Fibroblast of lung (primary cell): ENCODE measurements at regions not wholly inside any gene's neighbourhood (a gene's known extent, or its start where the extent isn't known, plus 50 kb on each side); places are given as distances from the start of the nearest gene placed in this dataset.

ENCODE experiments used
- DNase-seq, 2 donors: peaks; one replicate each; pipeline versions ENCODE4 v3.0.0 to v3.0.0-alpha.2; 2010; ENCODE audit warnings: low read depth in 2 of 2
- H2AFZ ChIP-seq: 2 replicates; pipeline ENCODE4 v1.5.1; 2012; ENCODE audit warnings: low read length, control low read depth, inconsistent platforms
- H3K27ac ChIP-seq: 2 replicates; pipeline ENCODE4 v1.5.1; 2011; ENCODE audit warnings: low read length, control low read depth; ENCODE audit not compliant: insufficient read depth
- H3K27me3 ChIP-seq: 2 replicates; pipeline ENCODE4 v1.5.1; 2011; ENCODE audit warnings: mild to moderate bottlenecking, low read length; ENCODE audit not compliant: control insufficient read depth, insufficient read depth
- H3K36me3 ChIP-seq: 2 replicates; pipeline ENCODE4 v1.5.1; 2011; ENCODE audit warnings: low read length; ENCODE audit not compliant: control insufficient read depth, insufficient read depth
- H3K4me1 ChIP-seq: 2 replicates; pipeline ENCODE4 v1.5.1; 2011; ENCODE audit warnings: low read length; ENCODE audit not compliant: control insufficient read depth, insufficient read depth; ENCODE audit errors: extremely low read depth
- H3K4me2 ChIP-seq: 2 replicates; pipeline ENCODE4 v1.5.1; 2011; ENCODE audit warnings: low read length, control low read depth; ENCODE audit not compliant: insufficient read depth; ENCODE audit errors: extremely low read depth
- H3K4me3 ChIP-seq, 4 experiments: fragments of 200-600 bp in 1 of 4; sonication (generic) in 1 of 4; replicated peaks in 1 of 4; 2 replicates each; pipeline ENCODE4 v1.5.1; 2011 to 2016; ENCODE audit warnings: low read length in 4 of 4, low read depth in 3 of 4, mild to moderate bottlenecking in 3 of 4, control low read depth in 2 of 4, inconsistent platforms in 1 of 4, mixed read lengths in 1 of 4; ENCODE audit not compliant: insufficient read depth in 1 of 4; ENCODE audit errors: control extremely low read depth in 1 of 4
- H3K79me2 ChIP-seq: 2 replicates; pipeline ENCODE4 v1.5.1; 2012; ENCODE audit warnings: mild to moderate bottlenecking, low read length, inconsistent platforms; ENCODE audit not compliant: control insufficient read depth, insufficient read depth
- H3K9ac ChIP-seq: 2 replicates; pipeline ENCODE4 v1.5.1; 2011; ENCODE audit warnings: mild to moderate bottlenecking, low read length, control low read depth; ENCODE audit not compliant: insufficient read depth
- H3K9me3 ChIP-seq: 2 replicates; pipeline ENCODE4 v1.5.1; 2012; ENCODE audit warnings: low read depth, low read length; ENCODE audit not compliant: control insufficient read depth, insufficient read depth
- H4K20me1 ChIP-seq: 2 replicates; pipeline ENCODE4 v1.5.1; 2011; ENCODE audit warnings: low read length; ENCODE audit not compliant: control insufficient read depth, insufficient read depth; ENCODE audit errors: extremely low read depth
- CTCF ChIP-seq, 2 donors: IDR thresholded peaks in 1 of 2; conservative IDR thresholded peaks in 1 of 2; 1 replicate in 1 of 2; 2 replicates in 1 of 2; pipeline ENCODE4 v1.5.1; 2011 to 2012; ENCODE audit warnings: low read length in 2 of 2, control low read depth in 1 of 2, inconsistent platforms in 1 of 2, low read depth in 1 of 2, mild to moderate bottlenecking in 1 of 2
- EZH2 ChIP-seq: IDR thresholded peaks from 2 replicates; pipeline ENCODE4 v1.5.1; 2012; ENCODE audit warnings: low read length, control low read depth, mild to moderate bottlenecking; ENCODE audit errors: missing control alignments

- no peaks in the 10 kb centered on the region for H3K9me3 ChIP-seq
- no peaks in the 10 kb centered on the region for H3K36me3 ChIP-seq
- no peak overlapping the region for H2AFZ ChIP-seq
- H3K4me2 ChIP-seq: no peak overlapping the region
- H3K79me2 ChIP-seq: no peaks in the 10 kb centered on the region
- H3K9ac ChIP-seq: no peak overlapping the region
- H3K27ac ChIP-seq: no peak overlapping the region
- no peak overlapping the region for H3K4me3 ChIP-seq
- no peak for TF ChIP-seq EZH2
- TF ChIP-seq CTCF (conservative IDR thresholded peaks at IDR 0.05 in 1 of 2, IDR thresholded peaks at IDR 0.05 in 1 of 2; ENCODE audit: low read depth in 1 of 2, low read length in 2 of 2): no peak
- no peaks in the 10 kb centered on the region for H4K20me1 ChIP-seq
- H3K27me3 ChIP-seq: no peaks in the 10 kb centered on the region
- no peak for DNase-seq
- H3K4me1 ChIP-seq: no peaks in the 10 kb centered on the region
Observed at GRCh38 chr2:219714681-219715400, 87.4 kb downstream of the SLC4A3 start.

GRCh38 chr2:219718066-219718465 is 90.6 kb downstream of the SLC4A3 start:
- no peak for TF ChIP-seq CTCF (conservative IDR thresholded peaks at IDR 0.05 in 1 of 2, IDR thresholded peaks at IDR 0.05 in 1 of 2; ENCODE audit: low read depth in 1 of 2, low read length in 2 of 2)
- TF ChIP-seq EZH2: no peak
- Histone ChIP-seq H3K9ac (no peak overlapping the region), H3K79me2 (no peaks in the 10 kb centered on the region), H4K20me1 (no peaks in the 10 kb centered on the region), H2AFZ (no peak overlapping the region), H3K4me2 (no peak overlapping the region), H3K36me3 (no peaks in the 10 kb centered on the region), H3K27ac (no peak overlapping the region), H3K27me3 (no peaks in the 10 kb centered on the region), H3K4me3 (no peak overlapping the region), H3K9me3 (no peaks in the 10 kb centered on the region), H3K4me1 (no peaks in the 10 kb centered on the region)
- DNase-seq: no peak

GRCh38 chr2:219719521-219719920 is 92.1 kb downstream of the SLC4A3 start:
- no peaks in the 10 kb centered on the region for H3K79me2 ChIP-seq
- H3K9me3 ChIP-seq: no peaks in the 10 kb centered on the region
- H2AFZ ChIP-seq: no peak overlapping the region
- no peak overlapping the region for H3K27ac ChIP-seq
- no peak overlapping the region for H3K9ac ChIP-seq
- H4K20me1 ChIP-seq: no peaks in the 10 kb centered on the region
- H3K4me2 ChIP-seq: no peak overlapping the region
- TF ChIP-seq CTCF (conservative IDR thresholded peaks at IDR 0.05 in 1 of 2, IDR thresholded peaks at IDR 0.05 in 1 of 2; ENCODE audit: low read depth in 1 of 2, low read length in 2 of 2) (no peak), EZH2 (no peak)
- no peaks in the 10 kb centered on the region for H3K27me3 ChIP-seq
- no peaks in the 10 kb centered on the region for H3K4me1 ChIP-seq
- H3K36me3 ChIP-seq: no peaks in the 10 kb centered on the region
- DNase-seq: no peak
- no peak overlapping the region for H3K4me3 ChIP-seq
